ENCODE measurements at regions not wholly inside any gene's neighbourhood (a gene's known extent, or its start where the extent isn't known, plus 50 kb on each side); places are given as distances from the start of the nearest gene placed in this dataset.
A peak's percentile ranks its signal among the peaks of the same experiment; 100 is the strongest.

GRCh38 chr9:31700252-31701045, 684.0 kb upstream of the ACO1 start:
- no peaks in the 10 kb centered on the region for H3K9me3 Mint-ChIP-seq
- H3K9ac ChIP-seq, result no peak overlapping the region

DNA sequence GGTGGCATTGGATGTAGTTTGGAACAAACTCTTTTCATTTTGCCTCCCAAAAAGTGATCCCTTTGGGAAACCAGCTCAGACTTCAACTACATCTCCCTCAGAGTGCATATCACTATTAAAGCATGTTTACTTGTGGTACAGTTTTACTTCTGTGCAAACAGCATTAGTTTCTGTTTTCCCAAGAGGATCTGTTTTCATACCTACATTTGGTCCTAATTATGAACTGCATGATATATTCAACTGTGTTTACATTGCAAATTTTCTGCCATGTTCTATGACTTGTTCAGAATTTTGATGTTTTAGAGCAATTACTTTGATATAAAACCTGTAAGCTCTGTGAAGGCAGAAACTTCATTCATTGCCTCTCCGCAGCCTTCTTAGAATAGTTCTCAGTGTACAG, 681.5 kb upstream of the ACO1 start:
- Histone ChIP-seq H3K36me3 (no peaks in the 10 kb centered on the region), H4K20me1 (ENCODE audit: low read depth) (no peaks in the 10 kb centered on the region), H3K79me2 (ENCODE audit: low read depth) (no peaks in the 10 kb centered on the region), H3K4me2 (no peak overlapping the region), H3F3A (ENCODE audit: low read depth) (no peaks in the 10 kb centered on the region), H3K4me1 (no peaks in the 10 kb centered on the region), H3K9me3 (ENCODE audit: low read depth) (no peaks in the 10 kb centered on the region), H3K27ac (no peak overlapping the region), H3K4me3 (no peak overlapping the region), H3K9ac (no peak overlapping the region), H2AFZ (replicated peaks) (no peak overlapping the region), H3K27me3 (no peaks in the 10 kb centered on the region)
- Mint-ChIP-seq H3K27ac (no peak overlapping the region), H3K27me3 (ENCODE audit: insufficient read depth, low read depth) (no peaks in the 10 kb centered on the region), H3K36me3 (no peaks in the 10 kb centered on the region), H3K9me3 (peaks cover 2% of the 10 kb centered on the region), H3K4me1 (no peaks in the 10 kb centered on the region), H3K4me3 (no peak overlapping the region)
- DNase-seq (ENCODE audit: low spot score), result no peak
- no peak for TF ChIP-seq EZH2phosphoT487 (IDR thresholded peaks at IDR 0.05)
- TF ChIP-seq EZH2 (IDR thresholded peaks at IDR 0.05), result no peak
- TF ChIP-seq CTCF (IDR thresholded peaks at IDR 0.05), result no peak

More at GRCh38 chr9:31700252-31701045, 684.0 kb upstream of the ACO1 start:
- H3K27ac Mint-ChIP-seq, result no peak overlapping the region
- Histone ChIP-seq H3F3A (ENCODE audit: low read depth) (no peaks in the 10 kb centered on the region), H3K9me3 (ENCODE audit: low read depth) (no peaks in the 10 kb centered on the region), H3K4me3 (no peak overlapping the region), H3K79me2 (ENCODE audit: low read depth) (no peaks in the 10 kb centered on the region), H4K20me1 (ENCODE audit: low read depth) (no peaks in the 10 kb centered on the region), H2AFZ (replicated peaks) (no peak overlapping the region), H3K27ac (no peak overlapping the region), H3K4me1 (no peaks in the 10 kb centered on the region), H3K4me2 (no peak overlapping the region), H3K27me3 (no peaks in the 10 kb centered on the region), H3K36me3 (no peaks in the 10 kb centered on the region)
- no peak overlapping the region for H3K4me3 Mint-ChIP-seq
- DNase-seq (ENCODE audit: low spot score), result no peak
- H3K27me3 Mint-ChIP-seq (ENCODE audit: insufficient read depth, low read depth), result no peaks in the 10 kb centered on the region
- no peaks in the 10 kb centered on the region for H3K36me3 Mint-ChIP-seq
- TF ChIP-seq CTCF (IDR thresholded peaks at IDR 0.05) (no peak), EZH2 (IDR thresholded peaks at IDR 0.05) (no peak)
- no peaks in the 10 kb centered on the region for H3K4me1 Mint-ChIP-seq

DNA sequence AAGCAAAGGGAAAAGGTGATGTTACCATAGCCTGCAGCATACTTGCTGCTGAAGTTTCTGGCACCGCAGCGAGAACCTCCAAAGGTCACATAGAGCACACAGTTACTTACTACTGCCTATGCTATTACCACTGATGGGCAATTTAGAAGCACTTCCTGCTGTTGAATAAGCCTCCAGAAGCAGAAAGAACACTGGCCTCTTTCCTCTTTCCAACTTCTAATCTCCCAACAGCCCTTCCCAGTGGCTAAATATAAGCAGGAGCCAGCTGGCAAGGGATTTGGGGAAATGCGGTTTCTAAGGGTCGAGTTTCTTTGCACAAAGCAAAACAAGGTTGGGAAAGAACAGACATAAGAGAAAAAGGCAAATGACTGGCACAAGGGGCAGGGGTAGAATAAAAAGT, 669.2 kb upstream of the ACO1 start:
- Histone ChIP-seq H4K20me1 (ENCODE audit: low read depth) (no peaks in the 10 kb centered on the region), H3K4me2 (no peak overlapping the region), H3K4me1 (no peaks in the 10 kb centered on the region), H3K36me3 (no peaks in the 10 kb centered on the region), H3F3A (ENCODE audit: low read depth) (no peaks in the 10 kb centered on the region), H3K27me3 (no peaks in the 10 kb centered on the region), H2AFZ (replicated peaks) (no peak overlapping the region), H3K9me3 (ENCODE audit: low read depth) (no peaks in the 10 kb centered on the region), H3K27ac (no peak overlapping the region), H3K9ac (no peak overlapping the region), H3K79me2 (ENCODE audit: low read depth) (no peaks in the 10 kb centered on the region), H3K4me3 (no peak overlapping the region)
- no peak overlapping the region for H3K4me3 Mint-ChIP-seq
- no peaks in the 10 kb centered on the region for H3K9me3 Mint-ChIP-seq
- no peaks in the 10 kb centered on the region for H3K4me1 Mint-ChIP-seq
- no peaks in the 10 kb centered on the region for H3K36me3 Mint-ChIP-seq
- H3K27ac Mint-ChIP-seq, result no peak overlapping the region
- peak; percentile 2 for DNase-seq (ENCODE audit: low spot score)
- no peak for TF ChIP-seq EZH2phosphoT487 (IDR thresholded peaks at IDR 0.05)
- TF ChIP-seq CTCF (IDR thresholded peaks at IDR 0.05), result no peak
- H3K27me3 Mint-ChIP-seq (ENCODE audit: insufficient read depth, low read depth), result no peaks in the 10 kb centered on the region

Measured in neural progenitor cell (in vitro differentiated cells).